ENCODE measurements at regions not wholly inside any gene's neighbourhood (a gene's known extent, or its start where the extent isn't known, plus 50 kb on each side); places are given as distances from the start of the nearest gene placed in this dataset.

GRCh38 chr20:51862796-51863195 lies 60.5 kb upstream of the SALL4 start:
- TF ChIP-seq POLR2AphosphoS5 (IDR thresholded peaks at IDR 0.05; ENCODE audit: borderline replicate concordance, low read depth, low read length) (no peak), EZH2 (IDR thresholded peaks at IDR 0.05) (no peak), FOXP2 (optimal IDR thresholded peaks at IDR 0.05; ENCODE audit: control extremely low read depth, extremely low read length, insufficient read depth) (no peak)
